Hindlimb muscle (tissue), 1 donor: ENCODE measurements at regions not wholly inside any gene's neighbourhood (a gene's known extent, or its start where the extent isn't known, plus 50 kb on each side); places are given as distances from the start of the nearest gene placed in this dataset.
"Not testable (repeated sequence)": the region's sequence is repeated elsewhere in the genome, so short reads cannot be mapped to it uniquely, and the experiment has no call there.

ENCODE experiments used
- DNase-seq: peaks from one replicate; pipeline ENCODE4 v3.0.0-alpha.2; 2013

- no peak for DNase-seq
Observed at GRCh38 chr7:156026076-156026600, 213.9 kb upstream of the SHH start.

GRCh38 chr7:156025675-156026074 lies 213.4 kb upstream of the SHH start:
- no peak for DNase-seq

GRCh38 chr7:156024201-156024600 lies 211.9 kb upstream of the SHH start:
- no peak for DNase-seq

- no peak for DNase-seq
Observed at GRCh38 chr7:156022483-156023459, 210.5 kb upstream of the SHH start.

- no peak for DNase-seq
Observed at GRCh38 chr7:156021471-156021870, 209.2 kb upstream of the SHH start.

GRCh38 chr7:156020566-156020965 lies 208.3 kb upstream of the SHH start:
- no peak for DNase-seq

GRCh38 chr7:156019776-156020565 lies 207.7 kb upstream of the SHH start:
- no peak for DNase-seq

GRCh38 chr7:156019308-156019707 lies 207.0 kb upstream of the SHH start:
- no peak for DNase-seq

- DNase-seq = no peak
Observed at GRCh38 chr7:156017916-156018700, 205.8 kb upstream of the SHH start.

- no peak for DNase-seq
Observed at GRCh38 chr7:156017431-156017830, 205.2 kb upstream of the SHH start.

- no peak for DNase-seq
Observed at GRCh38 chr7:156015237-156016020, 203.2 kb upstream of the SHH start.

- no peak for DNase-seq
Observed at GRCh38 chr7:156014808-156015207, 202.5 kb upstream of the SHH start.

GRCh38 chr7:156014201-156014600 lies 201.9 kb upstream of the SHH start:
- no peak for DNase-seq

- DNase-seq = no peak
Observed at GRCh38 chr7:156012412-156012811, 200.1 kb upstream of the SHH start.

GRCh38 chr7:156009569-156009968 lies 197.3 kb upstream of the SHH start:
- DNase-seq = no peak

- not testable (repeated sequence) for DNase-seq
Observed at GRCh38 chr7:156006876-156007275, 194.6 kb upstream of the SHH start.

GRCh38 chr7:156006024-156006423 lies 193.8 kb upstream of the SHH start:
- DNase-seq = no peak

GRCh38 chr7:156005202-156005691 lies 193.0 kb upstream of the SHH start:
- no peak for DNase-seq

GRCh38 chr7:156004265-156005201 lies 192.3 kb upstream of the SHH start:
- DNase-seq = no peak
